Activated T-cell treated with anti-CD3 and anti-CD28 coated beads for 1 hour (primary cell): ENCODE measurements at regions not wholly inside any gene's neighbourhood (a gene's known extent, or its start where the extent isn't known, plus 50 kb on each side); places are given as distances from the start of the nearest gene placed in this dataset.

Experiments
- DNase-seq: peaks from one replicate; pipeline ENCODE4 v3.0.0-alpha.2; 2020; ENCODE audit warnings: low read depth

GRCh38 chr22:49026494-49027367, 800.9 kb downstream of the BRD1 start:
- no peak for DNase-seq

GRCh38 chr22:49025791-49026493, 801.7 kb downstream of the BRD1 start:
- DNase-seq: no peak

GRCh38 chr22:49024775-49025440, 802.8 kb downstream of the BRD1 start:
- DNase-seq: no peak

- DNase-seq: no peak
Measured at GRCh38 chr22:49023879-49024774, 803.5 kb downstream of the BRD1 start.

- no peak for DNase-seq
Measured at GRCh38 chr22:49023161-49023878, 804.4 kb downstream of the BRD1 start.

- no peak for DNase-seq
Measured at GRCh38 chr22:49022816-49023160, 804.9 kb downstream of the BRD1 start.

GRCh38 chr22:49021926-49022815, 805.5 kb downstream of the BRD1 start:
- DNase-seq: no peak

- DNase-seq: no peak
Measured at GRCh38 chr22:49021131-49021925, 806.3 kb downstream of the BRD1 start.

GRCh38 chr22:49019737-49020713, 807.6 kb downstream of the BRD1 start:
- DNase-seq: no peak

- no peak for DNase-seq
Measured at GRCh38 chr22:49018601-49019000, 809.1 kb downstream of the BRD1 start.

- no peak for DNase-seq
Measured at GRCh38 chr22:49017482-49018329, 810.0 kb downstream of the BRD1 start.

- no peak for DNase-seq
Measured at GRCh38 chr22:49016909-49017481, 810.7 kb downstream of the BRD1 start.

- DNase-seq: no peak
Measured at GRCh38 chr22:49015993-49016908, 811.4 kb downstream of the BRD1 start.

- DNase-seq: no peak
Measured at GRCh38 chr22:49015459-49015858, 812.2 kb downstream of the BRD1 start.
